Hepatic stellate cell (primary cell): ENCODE measurements at regions not wholly inside any gene's neighbourhood (a gene's known extent, or its start where the extent isn't known, plus 50 kb on each side); places are given as distances from the start of the nearest gene placed in this dataset.
"Not testable (repeated sequence)": the region's sequence is repeated elsewhere in the genome, so short reads cannot be mapped to it uniquely, and the experiment has no call there.

ENCODE experiments used
- DNase-seq: peaks from one replicate; pipeline ENCODE4 v3.0.0; 2011; ENCODE audit warnings: low spot score

- DNase-seq, result no peak
Measured at GRCh38 chr5:38148021-38148625, 110.2 kb upstream of the EGFLAM start.

GRCh38 chr5:38143384-38143783 lies 115.0 kb upstream of the EGFLAM start:
- DNase-seq, result no peak

DNA sequence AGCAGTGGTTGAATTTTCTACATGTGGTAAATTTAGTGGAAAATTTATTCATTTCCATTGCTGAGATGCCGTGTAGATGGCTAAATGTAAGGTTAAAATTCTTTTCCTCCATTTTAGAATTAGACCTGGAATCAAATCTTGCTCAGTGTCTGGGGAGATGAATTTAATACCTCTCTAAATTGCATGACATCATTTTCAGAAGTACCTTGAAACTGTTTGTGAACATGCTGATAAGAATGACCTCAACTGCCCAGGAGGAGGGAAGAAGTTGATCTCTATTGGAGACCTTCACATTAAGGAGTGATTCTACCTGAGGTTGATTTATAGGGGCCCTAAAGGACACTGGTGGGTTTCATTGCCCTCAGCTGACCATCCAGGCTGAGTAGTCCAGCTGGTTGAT lies 116.7 kb upstream of the EGFLAM start:
- DNase-seq, result no peak

DNA sequence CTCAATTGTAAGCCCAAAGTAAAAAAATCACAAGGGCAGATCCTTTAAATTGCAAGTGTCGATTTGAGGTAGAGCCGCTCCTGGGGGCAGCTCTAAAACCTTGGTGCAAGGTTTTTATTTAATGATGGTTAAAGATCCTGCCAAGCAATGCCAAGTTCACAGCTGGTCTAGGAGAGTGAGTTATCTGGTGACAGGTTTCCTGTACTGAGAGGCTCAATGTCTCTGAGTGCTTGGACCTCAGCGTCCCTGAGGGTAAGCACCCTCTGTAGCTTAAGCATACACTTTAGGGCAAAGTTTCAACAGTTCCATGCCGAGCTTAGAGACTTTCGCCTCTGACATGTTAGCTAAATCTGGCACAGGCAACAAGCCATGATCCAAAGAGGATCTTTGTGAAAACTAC lies 119.8 kb upstream of the EGFLAM start:
- DNase-seq, result no peak

- DNase-seq, result no peak
Measured at GRCh38 chr5:38135486-38136039, 122.8 kb upstream of the EGFLAM start.

DNA sequence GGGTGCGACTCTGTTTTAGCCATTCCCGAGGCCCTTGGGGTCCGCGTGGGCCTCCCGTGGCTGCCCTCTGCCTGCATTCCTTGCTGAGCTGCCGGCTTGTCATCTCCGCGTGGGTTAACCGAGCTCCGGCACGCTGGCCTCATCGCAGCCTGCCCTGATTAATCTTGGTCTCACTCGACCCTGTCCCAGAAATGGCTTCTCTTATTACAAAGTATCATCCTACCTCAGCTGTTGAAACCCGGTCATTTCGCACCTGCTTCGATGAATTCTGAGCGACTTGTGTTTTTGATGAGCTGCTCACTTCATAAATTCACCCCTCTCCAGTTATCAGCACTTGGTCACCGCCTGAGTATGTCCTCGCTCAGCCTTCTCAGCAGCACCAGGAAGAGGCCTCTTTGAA lies 123.5 kb upstream of the EGFLAM start:
- no peak for DNase-seq

DNA sequence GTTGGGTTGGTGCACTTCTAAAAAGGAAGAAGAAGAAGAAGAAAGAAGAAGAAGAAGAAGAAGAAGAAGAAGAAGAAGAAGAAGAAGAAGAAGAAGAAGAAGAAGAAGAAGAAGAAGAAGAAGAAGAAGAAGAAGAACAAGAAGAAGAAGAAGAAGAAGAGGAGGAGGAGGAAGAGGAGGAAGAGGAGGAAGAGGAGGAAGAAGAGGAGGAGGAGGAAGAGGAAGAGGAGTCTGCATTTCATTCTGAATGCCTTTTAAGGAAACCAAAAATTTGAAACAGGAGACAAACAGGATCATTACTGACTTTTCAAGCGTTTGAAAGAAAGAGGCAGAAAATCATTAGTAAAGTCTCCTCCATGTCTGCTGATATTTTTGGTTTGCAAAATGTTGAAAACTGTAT lies 124.1 kb upstream of the EGFLAM start:
- DNase-seq, result not testable (repeated sequence)

DNA sequence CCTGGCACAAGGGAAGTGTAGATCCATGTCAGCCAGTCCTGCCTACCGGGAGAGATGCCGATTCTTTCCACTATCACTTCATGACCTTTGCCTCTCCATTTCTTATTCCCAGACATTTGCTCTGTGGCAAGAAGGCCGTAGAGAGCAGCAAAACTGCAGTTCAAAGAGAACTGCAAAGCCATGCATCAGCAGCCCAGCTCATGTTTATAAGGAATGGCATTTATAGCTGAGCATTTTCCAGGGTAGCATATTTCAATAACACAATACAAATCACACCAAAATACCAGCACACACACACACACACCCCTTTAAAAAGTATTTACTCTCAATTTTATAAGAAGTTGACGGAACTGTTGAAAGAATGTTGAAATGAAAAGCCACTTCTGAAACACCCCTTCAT lies 126.7 kb upstream of the EGFLAM start:
- DNase-seq, result no peak

GRCh38 chr5:38124321-38124720 lies 134.0 kb upstream of the EGFLAM start:
- no peak for DNase-seq

GRCh38 chr5:38121420-38121819 lies 136.9 kb upstream of the EGFLAM start:
- no peak for DNase-seq

- no peak for DNase-seq
Measured at GRCh38 chr5:38119836-38120235, 138.5 kb upstream of the EGFLAM start.

- no peak for DNase-seq
Measured at GRCh38 chr5:38117784-38118479, 140.4 kb upstream of the EGFLAM start.

GRCh38 chr5:38115318-38115827 lies 143.0 kb upstream of the EGFLAM start:
- no peak for DNase-seq

DNA sequence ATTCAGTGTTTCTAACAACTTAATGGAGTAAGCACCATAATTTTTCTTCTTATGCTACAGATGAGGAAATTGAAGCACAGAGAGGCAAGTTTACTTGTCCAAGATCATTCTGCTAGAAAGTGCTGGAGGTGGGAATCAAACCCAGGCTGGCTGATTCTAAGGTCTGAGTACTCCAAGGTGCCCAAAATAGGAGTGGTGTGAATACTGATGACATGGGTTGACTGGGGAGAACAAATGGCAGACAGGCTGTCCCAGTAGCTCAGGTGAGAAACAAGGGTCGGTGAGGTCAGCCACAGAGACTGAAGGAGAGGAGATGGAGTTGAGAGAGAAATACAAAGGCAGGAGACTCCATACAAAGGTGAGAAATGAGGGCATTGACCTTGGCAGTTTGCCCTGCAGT lies 144.5 kb upstream of the EGFLAM start:
- no peak for DNase-seq

- no peak for DNase-seq
Measured at GRCh38 chr5:38113456-38113855, 144.9 kb upstream of the EGFLAM start.

GRCh38 chr5:38112938-38113337 lies 145.4 kb upstream of the EGFLAM start:
- DNase-seq, result no peak

DNA sequence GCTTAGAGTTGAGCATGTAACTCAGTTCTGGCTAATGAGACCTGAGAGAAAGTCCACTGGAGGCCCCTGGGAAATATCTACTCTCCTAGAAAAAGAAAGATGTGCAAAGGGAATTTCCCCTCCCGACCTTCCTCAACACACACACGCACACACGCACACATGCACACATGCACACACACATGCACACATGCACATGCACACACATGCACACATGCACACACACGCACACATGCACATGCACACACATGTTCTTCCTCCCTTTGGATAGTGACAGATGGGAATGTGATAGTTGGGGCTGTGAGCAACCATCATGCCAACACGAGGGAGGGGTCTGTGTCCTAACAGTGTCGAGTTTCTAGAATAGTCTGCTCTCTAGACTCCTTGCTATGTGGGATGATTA lies 148.2 kb upstream of the EGFLAM start:
- DNase-seq, result no peak

DNA sequence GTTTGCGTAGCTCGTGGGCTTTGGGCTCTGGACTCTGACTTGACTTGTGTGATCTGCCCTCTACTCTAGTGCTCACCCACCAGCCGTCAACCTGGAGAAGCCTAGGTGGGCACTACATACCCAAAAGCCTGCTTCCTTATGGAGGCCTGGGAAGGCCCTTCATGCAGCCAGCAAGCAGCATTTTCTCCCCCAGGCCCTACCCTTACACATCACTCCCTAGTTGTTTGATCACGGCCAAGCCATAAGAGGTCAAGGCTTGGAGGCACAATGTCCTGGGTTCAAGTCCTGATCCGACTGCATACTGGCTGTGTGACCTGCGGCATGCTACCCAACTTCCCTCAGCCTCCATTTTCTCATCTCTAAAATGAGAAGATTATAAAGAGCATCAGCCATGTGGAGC lies 151.3 kb upstream of the EGFLAM start:
- DNase-seq, result no peak

DNA sequence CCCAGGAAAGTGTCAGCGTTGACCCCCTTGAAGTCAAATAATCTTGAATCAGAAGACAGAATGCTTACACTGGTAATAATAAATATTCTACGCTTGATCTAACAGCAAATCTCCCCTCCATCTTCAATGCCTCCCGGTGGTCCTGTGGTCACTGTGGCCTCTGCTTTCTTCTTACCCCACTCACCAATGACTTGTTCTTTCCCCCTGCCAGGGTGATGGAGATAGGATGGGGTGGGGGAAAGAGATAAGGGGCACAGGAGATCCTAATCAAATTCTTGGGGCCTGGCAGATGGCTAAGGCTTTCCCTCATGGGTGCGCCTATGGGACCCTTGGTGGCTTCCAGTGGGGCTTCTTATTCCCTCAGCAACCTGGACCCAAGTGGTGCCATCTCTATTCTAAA lies 152.6 kb upstream of the EGFLAM start:
- DNase-seq, result no peak

GRCh38 chr5:38105231-38105570 lies 153.2 kb upstream of the EGFLAM start:
- DNase-seq, result no peak

DNA sequence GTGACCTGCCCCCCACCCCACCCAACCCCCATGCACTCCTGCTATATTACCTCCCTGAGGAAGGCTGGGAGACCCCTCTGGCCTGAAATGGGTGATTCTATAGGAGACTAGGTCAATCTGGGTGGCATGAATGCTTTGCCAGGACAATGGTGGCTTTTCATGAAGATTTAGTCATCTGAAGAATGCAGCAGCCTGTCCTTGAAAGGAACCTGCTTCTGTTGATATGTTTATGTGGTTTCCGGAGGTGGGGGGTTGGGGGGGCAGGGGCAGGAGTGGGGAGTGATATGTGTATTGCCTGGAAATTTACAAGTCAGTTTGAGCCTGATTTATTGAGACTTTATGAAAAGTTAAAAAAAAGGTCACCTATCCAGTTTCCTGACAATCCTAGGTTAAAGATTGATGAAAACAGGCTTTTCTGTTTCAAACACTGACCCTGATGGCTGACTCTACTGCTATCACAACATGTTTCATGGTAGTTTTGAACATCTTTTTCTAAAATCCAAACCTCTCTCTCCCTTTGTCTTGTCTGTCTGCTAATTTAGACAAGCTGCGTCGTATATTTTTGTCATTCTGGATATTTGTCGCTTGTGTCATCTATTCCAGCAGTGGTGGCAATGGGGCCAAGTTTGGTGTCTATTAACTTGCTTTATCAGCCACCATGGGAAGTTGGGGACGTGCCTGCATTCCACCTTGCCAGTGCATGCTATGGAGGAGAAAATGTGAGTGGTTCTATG lies 153.7 kb upstream of the EGFLAM start:
- no peak for DNase-seq

- DNase-seq, result no peak
Measured at GRCh38 chr5:38101897-38102296, 156.5 kb upstream of the EGFLAM start.
